NCI-H128 (cell line): ENCODE measurements at regions not wholly inside any gene's neighbourhood (a gene's known extent, or its start where the extent isn't known, plus 50 kb on each side); places are given as distances from the start of the nearest gene placed in this dataset.

Experiments
- DNase-seq: peaks from one replicate; lab custom pipeline; 2025; ENCODE audit not compliant: unreplicated experiment; lab: John Stamatoyannopoulos, UW

DNA sequence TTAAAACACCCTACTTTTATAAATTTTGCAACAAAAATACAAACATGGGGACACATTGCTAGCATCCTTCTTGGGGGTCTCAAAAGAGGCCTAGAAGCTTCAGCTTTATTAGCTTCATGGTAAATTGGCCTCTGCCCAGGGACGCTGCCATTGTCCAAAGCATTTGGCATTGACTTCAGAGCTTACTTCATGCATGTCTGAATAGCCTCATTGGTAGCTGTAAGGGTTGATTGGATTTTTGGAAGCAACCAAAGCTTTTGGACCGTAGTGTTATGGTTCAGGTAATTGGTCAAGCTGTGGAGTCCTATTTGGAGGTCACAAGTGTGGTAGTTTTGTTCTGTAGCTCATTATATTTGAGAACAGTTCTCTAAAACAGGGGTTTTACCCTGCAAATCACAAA, 411.7 kb upstream of the SLC24A2 start:
- DNase-seq = no peak

DNA sequence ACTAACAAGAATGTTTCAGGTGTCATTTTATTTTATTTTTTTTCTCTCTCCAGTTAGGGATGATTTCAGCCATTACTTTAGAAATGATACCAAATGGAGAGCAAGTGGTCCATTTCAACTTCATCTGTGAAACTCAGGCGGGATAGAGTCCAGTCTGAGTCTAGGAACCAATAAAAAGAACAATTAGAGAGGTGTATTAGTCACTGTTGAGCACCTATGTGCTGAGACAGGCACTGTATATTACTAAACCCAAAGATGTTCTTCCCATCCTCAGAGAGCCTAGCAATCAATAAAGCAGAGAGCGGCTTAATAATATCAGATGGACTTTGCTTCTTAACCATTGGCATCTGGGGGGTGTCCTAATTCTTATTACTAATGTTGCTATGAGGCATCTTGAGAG, 410.3 kb upstream of the SLC24A2 start:
- DNase-seq = no peak

DNA sequence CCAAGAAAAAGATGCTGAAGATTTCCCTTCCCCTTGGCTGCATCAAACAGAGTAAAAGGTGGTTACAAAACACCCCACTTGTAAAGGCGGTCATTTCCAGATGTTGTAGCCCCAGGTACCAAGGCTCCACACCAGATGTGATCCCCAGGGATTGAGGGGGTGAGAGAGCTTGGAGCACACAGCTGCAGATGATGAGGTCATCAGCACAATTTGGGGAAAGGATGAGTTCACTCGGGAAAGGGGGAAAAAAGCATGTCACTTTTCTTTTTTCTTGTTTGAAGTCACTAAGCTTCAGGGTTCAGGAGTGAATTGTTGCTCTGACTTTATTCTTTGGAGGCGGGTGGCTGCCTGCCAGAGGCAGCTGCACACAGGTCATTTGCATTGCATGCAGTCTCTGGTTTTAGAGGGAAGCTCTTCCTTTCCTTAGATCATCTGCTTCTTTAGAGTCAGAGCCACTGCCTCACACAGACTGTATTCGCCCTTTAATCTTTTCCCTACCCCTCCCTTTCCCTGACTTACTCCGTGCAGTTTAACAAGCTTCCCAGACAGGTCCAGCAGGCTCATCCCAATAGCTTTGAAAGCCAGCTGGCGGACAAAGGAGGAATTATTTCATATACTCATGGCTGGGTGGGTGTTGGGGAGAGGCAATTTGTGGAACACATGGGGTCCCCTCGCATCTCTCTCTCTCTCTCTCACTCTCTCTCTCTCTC, 409.3 kb upstream of the SLC24A2 start:
- DNase-seq = no peak

DNA sequence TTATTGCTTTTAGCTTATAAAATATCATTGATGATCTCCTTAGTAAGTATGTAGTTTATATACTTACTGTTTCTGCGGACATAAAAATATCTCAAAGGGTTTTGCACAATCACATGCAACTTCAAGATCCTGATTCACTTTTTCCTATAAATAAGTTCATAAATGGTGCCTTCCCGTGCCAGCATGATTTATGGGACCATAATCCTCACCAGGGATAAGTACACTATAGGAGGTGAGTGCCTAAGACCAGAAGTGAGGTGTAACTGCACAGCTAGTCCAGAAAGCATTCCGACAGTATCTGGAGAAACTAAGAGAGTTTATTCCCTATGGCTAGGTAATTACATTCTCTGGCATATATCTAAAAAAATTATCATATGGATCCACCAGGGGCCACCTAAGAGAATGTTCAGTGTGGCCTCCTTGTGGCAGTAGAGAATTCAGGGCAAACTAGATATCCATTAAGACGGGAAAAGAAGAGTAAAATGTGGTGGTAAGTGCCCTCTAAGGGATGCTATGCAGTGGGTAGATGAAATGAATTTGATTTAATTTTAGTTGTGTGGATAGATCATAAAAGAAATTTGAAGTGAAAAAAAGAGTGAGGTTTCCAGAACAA, 402.5 kb upstream of the SLC24A2 start:
- DNase-seq = no peak

DNA sequence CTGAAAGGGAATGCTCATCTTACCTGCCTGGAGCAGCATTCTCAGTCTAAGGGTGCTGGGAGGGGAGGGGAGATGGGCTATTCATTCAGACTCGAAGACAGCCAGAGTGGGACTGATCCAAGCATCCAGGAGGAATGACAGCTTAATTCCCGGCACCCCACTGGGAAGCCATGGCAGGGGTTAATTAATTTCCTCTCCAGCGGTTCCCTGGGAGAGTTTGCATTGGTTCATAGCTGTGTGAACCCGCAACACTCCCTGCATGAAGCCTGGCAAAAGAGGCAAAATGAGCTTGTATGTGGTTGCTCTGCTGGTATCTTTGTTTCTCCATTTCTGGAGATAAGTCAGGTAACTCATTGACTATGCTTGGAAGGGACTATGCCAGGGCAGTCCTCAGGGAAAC, 401.0 kb upstream of the SLC24A2 start:
- no peak for DNase-seq

DNA sequence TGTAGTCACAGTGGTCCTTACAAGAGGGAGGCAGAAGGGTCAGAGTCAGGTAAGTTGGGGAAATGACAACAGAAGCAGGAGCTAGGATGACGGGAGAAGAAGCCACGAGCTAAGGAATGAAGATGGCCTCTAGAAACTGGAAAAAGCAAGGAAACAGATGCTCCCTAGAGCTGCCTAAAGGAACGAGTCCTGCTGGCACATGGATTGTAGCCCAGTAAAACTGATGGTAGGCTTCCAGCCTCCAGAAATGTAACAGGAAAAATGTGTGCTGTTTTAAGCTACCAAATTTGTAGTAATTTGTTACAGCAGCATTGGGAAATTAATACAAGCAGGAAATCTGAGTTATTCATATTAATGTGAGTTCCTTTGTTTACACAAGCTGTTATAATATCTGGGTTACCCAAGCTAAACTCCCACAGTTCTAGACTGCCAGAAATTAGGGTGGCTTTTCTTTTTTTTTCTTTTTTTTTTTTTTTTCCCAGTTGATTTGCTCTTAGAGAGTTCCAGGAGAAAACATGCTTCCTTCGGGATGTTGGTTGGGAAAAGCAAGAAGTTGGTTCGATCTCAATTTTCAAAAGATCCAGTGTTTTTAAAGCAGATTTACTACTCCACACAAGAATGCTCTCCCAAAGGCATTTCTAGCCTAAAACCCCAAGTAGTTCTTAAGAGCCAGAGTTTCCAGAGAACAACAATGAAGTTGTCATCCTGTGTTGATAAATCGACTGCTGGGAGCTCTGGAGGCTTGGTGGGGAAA, 400.0 kb upstream of the SLC24A2 start:
- no peak for DNase-seq

DNA sequence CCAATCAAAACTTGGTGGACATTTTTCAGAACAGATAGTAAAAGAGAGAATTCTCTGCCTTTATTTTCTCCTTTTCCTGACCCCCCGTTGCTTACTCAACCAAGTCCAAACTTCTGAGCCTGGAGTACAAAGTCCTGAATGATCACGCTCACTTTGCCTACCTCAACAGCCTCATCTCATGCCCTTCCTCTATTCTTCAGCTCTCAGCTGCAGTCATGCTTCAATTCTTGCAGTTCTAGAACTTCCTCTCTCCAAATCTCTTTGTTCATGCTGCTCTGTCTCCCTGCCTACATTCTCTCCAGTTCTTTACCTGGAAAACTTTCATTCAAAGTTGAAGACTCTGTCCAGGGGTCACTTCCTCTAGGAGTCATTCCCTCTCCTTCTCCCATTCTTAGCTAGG, 398.5 kb upstream of the SLC24A2 start:
- no peak for DNase-seq

DNA sequence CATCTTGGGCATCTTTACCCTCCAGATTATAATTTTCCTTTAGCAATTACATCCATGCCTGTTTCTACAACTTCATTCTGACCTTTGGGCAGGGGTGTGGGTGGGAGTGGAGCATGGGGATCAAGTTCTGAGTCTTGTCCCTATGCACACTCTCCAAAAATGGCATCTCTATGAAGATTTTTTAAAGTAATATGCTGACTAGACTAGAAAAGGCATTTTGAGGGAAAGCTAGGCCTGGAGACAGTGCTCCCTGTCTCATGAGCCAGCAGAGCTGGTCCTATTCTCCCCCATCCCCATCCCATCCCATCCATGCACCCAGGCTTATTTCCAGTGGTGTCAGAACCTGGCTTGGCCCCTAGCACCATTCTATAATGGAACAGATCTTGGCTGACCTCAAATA, 398.0 kb upstream of the SLC24A2 start:
- no peak for DNase-seq

DNA sequence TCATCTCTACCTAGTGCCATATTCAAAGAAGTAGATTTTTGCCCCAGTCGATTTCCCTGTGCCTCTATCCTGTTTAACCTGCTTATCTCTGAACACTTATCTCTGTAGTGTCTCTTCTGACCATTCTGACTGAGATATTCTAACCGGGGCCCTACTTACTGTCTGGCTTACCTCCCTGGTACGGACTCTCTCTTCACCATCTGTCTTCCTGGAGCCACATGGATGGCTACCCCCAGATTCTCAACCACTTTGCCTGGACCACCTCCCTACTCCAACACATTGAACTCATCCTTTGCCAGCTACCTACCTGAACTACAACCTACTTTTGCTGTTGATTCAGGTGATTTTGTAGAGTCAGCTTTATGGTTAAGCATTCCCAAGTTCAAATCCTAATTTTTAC, 397.4 kb upstream of the SLC24A2 start:
- DNase-seq = no peak

DNA sequence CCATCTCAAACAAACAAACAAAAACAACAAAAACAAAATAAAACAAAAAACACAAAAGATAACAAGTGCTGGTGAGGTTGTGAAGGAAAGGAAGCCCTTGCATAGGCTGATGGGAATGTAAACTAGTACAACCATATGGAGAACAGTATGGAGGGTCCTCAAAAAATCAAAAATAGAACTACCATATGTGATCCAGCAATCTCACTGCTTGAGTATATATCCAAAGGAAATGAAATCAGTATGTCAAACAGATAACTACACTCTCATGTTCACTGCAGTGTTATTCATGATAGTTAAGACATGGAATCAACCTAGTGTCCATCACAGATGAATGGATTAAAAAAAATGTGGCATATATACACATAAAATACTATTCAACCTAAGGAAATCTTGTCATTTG, 395.7 kb upstream of the SLC24A2 start:
- no peak for DNase-seq

DNA sequence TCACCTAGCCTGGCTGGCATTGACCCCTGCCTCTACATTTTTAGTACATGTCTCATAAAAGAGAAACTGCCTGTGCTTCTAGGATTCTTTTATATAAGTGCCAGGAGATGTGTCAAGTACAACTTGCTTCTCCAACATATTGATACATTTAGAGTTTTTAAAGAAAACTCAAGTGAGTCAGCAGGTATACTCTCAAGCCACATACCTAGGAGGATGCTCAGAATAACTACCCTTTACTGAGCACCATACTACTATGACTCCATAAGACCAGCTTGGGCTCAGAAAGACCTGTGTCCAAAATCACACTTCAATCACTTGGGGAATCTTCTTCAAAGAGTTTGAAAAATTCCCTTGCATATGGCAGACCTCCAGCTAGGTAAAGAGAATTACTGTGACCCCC, 389.8 kb upstream of the SLC24A2 start:
- DNase-seq = no peak

DNA sequence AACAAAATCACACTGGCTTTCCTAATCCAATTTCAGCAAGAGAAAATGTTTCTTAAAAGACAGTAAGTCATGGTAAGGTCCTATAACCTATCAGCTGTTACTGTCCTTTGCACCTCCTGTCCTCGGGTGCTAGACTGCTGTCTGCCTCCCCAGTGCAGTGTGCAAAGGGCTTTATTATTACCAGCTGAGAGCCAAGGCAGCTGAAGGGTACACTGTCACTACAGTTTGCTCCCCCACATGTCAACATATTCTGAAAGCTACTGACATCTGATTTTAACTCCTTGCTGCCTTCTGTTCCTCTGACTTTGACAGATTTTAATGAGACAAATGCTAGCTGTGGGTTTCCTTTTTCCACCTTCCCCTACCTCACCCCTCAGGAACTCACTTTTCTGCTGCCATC, 389.4 kb upstream of the SLC24A2 start:
- no peak for DNase-seq

DNA sequence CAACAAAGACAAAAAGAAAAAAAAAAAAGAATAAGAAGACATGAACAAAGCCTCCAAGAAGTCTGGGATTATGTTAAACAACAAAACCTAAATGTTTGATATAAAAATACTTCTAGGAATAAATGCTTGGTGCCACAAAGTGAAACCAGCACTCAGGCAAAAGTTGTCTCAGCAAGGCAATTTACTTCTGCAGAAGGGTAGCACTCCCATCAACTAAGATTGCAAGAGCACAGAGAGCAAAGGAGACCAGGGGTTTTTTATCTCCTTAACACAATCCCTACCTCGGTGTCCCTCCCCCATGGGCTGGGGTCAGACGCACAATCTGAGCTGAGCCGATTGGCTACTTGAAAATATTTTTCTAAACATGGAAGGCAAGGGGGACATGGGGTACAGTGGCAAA, 381.3 kb upstream of the SLC24A2 start:
- no peak for DNase-seq

DNA sequence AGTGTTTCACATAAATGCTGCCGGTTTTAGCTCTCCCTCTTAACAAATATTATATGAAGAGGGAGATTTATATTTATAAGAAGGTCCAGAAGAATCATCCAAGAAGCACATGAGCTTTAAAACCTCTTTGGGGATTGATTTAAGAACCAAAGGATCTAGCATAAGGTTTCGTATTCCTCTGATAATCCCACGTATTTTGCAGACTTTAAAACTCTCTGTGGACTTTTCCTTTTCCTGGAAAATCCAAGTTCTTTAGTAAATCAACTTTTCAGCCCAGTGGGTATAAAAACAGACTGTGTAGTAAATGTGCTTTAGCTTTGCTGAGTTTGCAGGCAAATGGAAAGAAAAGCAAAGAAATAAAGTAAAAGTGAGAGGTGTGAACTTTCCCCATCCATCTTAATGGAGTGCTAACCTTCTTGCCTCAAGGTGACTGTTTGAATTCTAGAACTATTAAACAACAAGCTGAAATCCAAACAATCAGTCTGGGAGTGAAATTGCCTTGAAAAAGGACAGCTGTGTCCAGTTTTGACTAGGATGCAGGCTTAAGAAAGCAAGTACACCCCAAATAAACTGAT, 363.4 kb upstream of the SLC24A2 start:
- DNase-seq = no peak

DNA sequence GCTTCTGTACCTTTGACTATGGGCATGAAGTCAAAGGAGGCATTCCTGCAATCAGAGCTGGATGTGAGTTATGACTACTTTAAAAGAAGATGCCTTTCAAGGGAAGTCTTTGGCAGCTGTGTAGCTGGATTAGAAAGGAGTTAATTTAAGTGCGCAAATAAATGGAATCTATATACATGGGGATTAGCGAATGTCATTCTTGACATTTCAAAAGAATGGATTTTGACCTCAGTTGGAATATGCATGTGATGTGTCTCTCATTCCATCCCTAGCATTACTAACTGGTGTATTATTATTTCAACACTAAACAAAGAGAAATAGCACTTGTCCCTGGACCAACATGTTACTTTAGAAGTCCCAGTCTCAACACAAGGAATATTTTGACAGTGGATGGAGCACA, 359.6 kb upstream of the SLC24A2 start:
- DNase-seq = no peak

DNA sequence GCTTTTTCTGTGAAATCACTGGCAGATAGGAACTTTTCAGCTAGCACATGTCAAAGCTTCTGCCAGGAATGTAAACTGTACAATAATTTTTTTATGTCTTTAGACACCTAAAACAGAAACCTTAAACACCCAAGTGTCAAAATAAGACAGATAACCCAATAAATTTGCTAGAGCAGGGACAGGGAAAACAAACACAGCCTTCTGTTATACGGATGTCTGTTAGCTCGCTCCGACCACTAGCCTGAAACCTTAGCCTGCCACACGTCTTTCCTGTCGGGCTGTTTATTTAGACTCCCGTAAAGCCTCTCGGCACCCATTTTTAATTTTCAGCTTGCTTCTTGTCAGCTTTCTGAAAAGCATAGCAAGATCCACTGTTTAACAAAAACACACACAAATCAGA, 355.4 kb upstream of the SLC24A2 start:
- DNase-seq = no peak

DNA sequence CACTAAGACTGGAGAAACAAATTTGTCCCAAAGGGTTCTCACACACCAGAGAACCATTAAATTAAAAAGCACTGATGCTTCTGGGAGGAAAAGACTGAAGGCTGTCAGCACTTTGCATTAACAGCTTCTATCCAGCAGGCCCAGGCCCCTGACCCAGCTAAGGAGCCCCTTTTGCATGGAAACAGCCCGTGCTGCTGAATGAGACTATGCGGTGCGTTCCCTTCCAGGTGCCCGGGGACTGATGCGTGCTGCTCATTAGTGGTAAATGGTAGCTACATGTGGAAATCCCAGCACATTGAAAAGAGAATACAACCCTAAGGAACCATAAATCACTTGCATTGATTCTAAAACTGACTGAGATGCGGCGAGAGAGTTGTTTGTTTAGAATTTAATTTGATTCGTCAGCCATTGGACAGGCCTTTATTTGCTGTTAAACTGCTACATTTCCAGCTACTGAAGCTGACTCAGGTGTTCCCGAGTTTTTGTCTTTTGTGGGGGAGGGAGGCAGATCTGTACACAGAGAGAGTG, 351.0 kb upstream of the SLC24A2 start:
- peak; percentile 53 for DNase-seq

DNA sequence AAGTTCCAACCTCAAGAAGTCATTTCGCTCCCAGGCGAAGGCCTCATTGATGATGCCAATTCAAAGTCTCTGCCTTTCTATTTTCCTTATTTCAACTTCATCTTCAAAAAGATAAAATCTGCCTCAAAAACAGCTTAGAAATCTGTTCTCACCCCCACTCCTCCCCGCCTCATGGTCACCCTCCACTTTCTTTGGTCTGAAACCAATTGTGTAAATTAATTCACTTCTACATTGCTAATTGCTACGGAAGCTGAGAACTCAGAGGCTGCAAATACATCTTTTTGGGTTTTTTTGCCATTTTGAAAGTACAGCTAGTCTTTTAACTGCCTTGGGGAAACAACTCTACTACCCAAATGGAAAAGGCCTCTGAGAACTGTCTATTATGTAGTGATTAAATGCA, 350.0 kb upstream of the SLC24A2 start:
- no peak for DNase-seq

DNA sequence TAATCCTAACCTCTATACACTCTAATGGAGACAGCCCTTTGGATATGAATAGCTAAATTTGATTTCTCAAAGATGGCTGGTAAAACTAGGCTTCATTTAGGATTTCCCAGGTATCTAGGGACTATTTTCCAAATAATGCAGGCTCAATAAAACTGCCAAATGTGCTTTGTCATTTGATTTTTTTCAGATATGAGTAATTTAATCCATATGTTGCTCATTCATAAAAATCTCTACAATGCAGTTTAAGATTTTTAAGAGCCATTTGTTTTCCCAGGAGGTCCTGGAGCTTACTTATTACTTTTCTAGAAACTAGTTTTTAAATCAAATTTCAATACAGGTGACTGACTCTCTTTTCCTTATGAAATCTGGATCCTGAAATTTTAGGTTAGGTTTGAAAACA, 349.3 kb upstream of the SLC24A2 start:
- no peak for DNase-seq

DNA sequence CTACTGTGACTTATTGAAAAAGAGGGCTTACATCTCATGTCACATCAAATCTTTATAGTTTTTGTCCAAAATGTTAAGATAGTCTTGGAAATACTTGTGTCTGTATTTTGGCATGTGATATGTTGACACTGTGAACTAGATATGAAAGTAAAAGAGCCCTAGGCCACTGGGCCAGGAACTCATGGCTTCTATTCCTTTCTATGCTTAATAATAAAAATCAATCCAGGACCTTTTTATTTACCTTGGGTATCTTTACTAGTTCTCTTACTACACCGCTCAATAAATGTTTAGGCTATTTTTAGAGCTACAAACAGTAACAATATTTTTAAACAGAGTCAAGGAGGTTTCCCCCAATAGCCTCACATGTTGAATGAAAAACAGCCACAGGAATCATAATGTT, 348.6 kb upstream of the SLC24A2 start:
- no peak for DNase-seq

DNA sequence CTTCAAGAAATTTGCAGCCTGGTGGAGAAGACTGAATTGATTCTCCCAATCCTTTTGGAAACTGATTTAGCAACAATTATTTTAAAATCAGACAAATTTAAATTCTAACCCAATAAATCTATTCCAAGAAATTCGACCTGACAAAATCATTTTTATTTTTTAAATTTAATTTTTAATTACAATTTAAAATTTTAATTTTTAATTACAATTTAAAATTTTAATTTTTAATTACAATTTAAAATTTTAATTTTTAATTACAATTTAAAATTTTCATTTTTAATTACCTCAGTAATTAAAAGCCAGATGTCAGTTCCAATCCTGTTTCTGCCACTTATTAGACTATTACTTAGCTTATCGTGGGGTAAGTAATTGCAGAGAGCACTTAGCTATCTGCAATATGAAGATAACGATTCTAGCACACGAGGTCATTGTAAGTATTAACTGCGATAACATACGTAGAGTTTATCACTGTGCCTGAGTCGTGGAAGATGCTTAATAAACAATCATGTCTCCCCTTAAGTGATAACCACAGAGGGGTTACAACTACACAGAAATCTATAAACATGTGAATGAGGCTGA, 346.4 kb upstream of the SLC24A2 start:
- DNase-seq = no peak

DNA sequence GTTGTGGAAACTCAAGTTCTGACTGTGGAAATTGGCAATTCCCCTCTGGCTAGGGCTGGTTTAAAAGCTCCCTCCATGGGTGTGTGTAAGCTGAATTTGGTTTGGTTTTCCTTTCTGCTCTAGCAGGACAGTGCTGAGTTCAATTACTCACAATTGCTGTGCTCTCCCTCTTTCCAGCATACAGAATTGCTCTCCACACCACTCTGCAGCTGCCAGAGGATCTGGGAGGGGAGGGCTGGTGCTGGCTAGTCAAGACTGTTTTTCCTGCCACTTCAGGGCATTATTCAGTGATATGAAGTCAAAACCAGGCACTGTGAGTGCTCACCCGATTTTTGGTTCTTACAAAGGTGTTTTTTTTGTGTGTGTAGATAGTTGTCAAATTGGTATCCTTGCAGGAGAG, 336.9 kb upstream of the SLC24A2 start:
- DNase-seq = no peak
